ENCODE measurements at regions not wholly inside any gene's neighbourhood (a gene's known extent, or its start where the extent isn't known, plus 50 kb on each side); places are given as distances from the start of the nearest gene placed in this dataset.

DNA sequence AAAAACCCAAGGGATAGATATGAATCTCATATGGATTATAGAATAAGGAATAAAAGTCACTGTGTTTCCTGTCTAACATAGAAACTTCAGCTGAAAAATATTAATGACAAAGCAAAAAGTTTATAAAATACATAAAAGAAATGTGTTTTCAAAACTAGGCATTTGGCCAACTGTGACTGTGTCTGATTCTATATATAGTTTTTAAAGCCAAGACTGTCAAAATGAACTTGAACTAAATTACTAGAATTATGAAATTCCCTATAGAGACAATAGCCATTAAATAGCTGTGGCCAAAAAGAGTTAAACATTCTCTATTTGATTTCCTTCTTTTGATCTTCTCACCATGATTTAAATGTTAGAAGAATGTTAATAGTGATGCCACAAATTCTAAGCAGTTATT is 311.2 kb upstream of the SEMA3D start:
- DNase-seq: peak; percentile 31

DNA sequence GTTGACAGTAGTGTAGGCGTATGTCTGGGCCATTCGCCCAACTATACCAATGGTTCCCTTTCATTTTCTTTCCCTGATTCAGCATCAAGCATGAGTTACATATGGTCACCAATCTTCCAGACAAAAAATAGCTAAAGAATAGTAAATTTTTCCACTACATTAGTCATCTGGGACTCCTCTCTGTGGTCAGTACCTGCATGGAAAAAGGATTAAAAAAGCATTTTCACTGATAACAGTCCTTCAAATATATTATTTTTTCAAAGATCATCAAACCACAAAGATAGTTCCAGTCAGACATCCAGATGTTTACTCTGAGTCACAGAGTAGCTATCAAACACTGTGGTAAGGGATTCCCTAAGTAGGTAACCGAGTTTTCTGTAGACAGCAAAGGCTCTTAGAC is 302.6 kb upstream of the SEMA3D start:
- no peak for DNase-seq

DNA sequence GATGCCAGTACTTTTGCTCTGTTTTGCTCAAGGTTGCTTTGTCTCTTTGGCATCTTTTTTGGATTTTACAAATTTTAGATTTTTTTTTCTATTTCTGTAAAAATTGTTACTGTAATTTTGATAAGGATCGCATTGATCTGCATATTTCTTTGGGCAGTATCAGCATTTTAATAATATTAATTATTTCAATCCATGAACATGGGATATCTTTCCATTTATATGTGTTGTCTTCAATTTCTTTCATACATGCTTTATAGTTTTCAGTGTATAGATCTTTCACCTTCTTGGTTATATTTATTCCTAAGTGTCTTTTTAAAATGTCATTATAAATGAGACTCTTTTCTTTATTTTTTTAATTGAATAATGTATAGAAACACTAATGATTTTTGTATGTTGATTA is 301.6 kb upstream of the SEMA3D start:
- DNase-seq: no peak

DNA sequence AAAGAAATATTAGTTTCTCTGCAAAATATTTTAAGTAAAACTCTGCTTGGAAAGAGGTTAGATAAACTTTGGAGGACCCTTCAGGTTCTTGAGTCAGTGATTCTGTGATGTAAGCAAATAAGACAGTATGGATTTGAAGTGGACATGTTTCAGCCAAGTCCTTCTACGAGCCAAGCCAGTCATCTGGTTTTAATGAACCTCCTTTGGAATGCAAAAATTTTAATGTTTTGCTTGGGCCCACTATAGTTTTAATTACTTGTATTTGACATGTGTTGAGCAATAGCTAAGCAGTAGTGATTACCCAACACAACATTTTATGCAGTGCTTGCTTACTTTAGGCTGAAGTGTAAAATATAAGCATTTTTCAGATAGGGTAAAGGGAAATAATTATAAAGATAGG is 296.3 kb upstream of the SEMA3D start:
- no peak for DNase-seq

DNA sequence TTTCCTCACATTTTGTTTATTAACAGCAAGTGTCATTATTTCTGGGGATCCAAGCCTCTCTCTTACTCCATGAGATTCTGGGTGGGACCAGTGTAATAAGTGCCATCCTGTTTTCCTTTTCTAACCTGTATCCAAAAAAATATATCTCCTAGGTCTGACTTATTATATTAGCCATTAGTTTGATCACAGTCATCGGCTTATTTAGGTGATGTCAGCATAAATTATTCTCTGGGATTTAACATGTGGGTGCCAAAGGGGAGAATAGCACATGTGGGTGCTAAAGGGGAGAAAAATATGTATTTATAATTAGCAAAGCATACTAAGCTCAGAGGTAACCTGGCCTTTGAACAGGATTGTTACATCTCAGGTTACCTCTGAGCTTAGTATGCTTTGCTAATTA is 293.8 kb upstream of the SEMA3D start:
- no peak for DNase-seq

DNA sequence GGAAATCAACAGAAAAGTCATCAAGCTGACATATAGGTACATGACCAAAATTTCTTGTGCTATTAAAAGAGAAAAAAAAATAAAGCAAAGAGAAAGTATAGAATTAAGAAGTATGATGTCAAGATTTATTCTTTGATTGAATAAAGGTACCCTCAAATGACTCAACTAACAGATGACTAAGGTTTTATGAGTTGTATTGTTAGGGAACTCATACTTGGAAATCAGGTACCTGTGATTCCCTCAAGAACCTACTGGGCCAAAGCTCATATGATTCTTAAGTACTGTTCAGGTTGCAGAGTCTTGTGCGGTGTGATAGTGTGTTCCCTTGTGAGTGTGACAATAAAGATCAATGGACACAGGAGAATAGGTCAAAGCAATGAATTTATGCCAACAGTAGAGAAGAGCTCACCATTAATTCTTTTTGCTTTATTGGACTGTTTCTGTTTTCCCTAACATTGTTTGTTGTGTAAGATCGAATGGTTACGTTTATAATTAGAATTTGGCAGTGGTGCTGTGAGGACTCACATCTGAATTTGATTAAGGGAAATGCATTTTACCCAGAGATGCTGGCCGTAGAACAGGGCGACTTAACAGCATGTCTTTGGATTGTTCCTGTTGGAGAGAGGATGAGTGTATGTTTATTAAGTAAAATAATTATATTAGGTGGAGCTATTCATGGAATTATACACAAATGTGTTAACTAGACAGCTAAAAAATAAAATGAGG is 293.2 kb upstream of the SEMA3D start:
- DNase-seq: no peak

DNA sequence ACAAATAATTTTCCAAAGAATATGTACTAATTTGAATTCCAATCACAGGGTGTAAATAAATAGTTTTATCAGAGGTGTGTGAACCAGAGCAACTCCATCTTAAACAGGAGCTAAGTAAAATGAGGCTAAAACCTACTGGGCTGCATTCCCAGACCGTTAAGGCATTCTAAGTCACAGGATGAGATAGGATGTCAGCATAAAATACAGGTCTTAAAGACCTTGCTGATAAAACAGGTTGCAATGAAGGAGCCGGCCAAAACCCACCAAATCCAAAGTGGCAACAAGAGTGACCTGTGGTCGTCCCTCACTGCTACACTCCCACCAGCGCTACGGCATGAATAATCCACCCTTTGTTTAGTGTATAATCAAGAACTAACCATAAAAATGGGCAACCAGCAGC is 291.7 kb upstream of the SEMA3D start:
- no peak for DNase-seq

DNA sequence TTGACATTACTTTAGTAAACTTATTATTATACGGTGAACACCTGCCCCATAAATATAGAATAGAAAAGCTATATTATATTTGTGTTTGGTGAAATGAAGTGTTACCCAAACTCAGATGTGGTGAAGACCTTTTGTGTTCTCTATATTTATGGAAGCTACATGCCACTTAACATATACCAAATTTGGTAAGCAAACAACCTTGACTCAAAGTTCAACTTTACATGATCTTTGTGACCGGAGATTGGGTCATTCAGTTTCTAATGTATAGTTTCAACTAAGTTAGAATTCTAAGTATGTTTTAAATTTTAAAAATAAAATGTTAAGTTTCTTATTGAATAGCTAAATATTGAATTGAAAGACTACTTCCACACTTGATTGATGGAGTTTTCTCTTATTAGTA is 288.6 kb upstream of the SEMA3D start:
- no peak for DNase-seq

DNA sequence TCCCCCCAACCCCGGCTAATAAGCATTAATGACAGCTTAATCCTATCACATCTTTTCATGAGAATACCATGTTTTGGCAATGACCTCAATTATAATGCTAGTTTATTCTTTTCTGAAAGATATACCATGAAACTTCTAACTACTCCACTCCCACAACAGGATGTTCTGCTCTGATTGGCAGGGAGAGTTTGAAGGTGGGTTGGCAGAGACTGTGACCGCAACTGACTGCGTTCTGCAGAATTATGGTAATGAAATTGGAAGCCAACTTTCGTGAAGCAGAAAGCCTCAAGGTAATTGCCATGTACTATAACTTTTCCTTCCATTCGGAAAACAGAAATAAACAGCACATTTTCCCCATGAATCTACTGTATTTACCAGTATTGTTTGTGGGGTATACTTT is 288.2 kb upstream of the SEMA3D start:
- DNase-seq: no peak

DNA sequence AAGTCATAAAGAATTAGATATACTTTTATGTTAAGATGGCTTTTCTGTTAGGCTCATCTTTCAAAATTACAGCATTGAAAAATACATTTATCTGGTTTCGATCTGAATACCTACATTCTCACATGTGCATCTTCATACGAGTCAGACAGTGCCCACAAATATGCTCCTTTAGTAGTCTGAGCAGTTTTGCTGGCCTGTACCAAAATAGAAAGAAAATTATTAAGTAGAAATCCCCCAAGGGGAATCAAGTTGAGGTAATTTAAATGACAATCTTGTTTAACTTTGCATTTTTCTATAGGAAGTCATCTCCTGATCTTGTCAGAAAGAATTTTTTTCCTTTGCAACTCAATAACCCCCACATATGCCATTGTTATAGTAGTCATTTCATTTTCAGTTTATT is 287.4 kb upstream of the SEMA3D start:
- no peak for DNase-seq

DNA sequence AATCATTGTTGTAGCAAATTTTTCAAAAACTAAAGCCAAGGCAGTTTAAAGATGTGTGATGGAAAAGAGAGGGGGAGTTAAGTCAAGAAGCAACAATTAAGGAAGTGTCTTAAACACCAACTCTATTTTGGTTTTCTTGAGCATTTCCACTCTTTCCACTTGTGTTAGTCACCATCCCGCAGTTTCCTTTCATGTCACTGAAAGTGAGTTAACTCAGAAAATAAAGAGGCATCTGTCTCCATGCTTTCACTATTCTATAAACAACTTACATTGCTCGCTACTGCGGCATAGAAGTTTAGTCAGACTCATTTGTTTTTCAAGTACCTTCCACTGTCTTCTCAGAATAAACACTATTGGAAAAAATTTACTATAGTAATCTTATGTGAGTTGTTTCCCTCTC is 284.9 kb upstream of the SEMA3D start:
- no peak for DNase-seq

DNA sequence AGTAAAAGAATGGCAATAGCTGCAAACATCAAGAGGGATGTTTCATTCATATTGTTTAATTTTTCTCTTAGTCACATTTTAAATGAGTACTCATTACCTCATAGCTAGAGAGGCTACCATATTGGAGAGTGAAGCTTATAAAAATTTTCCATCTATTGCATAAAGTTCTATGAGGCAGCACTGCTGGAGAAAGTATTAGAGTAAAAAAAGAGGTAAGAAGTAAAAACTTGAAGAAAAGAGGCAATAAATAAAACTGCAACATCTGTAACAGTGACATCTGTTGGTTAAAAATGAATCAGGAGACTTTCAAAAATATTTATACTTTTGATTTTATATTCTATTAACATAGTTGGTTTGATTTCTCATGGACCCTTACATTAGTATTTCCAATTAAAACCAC is 284.5 kb upstream of the SEMA3D start:
- DNase-seq: no peak

DNA sequence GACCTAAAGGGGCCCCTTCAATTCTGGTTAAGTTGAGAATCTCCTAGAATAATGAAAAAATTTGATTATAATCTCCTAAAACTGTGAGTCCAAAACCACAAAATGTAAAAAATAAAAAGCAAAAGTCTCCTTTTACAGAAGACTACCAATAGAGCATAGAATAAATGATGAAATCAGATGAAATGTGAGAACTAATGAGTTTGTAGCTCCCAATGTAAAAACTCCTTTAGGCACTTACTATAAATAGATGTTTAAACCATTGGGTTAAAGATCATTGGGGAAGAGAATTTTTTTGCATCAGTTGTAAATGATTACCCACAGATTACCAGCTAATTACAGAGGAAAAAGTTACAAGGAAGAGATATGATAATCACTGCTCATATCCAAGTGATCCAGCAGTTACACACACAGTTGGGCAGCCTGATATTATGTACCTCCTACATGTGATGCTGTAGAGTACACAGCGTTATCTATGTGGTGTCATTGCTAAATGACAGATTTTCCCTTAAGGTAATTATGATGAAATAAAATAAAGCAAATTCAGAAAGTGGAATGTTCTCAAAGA is 282.7 kb upstream of the SEMA3D start:
- DNase-seq: no peak

DNA sequence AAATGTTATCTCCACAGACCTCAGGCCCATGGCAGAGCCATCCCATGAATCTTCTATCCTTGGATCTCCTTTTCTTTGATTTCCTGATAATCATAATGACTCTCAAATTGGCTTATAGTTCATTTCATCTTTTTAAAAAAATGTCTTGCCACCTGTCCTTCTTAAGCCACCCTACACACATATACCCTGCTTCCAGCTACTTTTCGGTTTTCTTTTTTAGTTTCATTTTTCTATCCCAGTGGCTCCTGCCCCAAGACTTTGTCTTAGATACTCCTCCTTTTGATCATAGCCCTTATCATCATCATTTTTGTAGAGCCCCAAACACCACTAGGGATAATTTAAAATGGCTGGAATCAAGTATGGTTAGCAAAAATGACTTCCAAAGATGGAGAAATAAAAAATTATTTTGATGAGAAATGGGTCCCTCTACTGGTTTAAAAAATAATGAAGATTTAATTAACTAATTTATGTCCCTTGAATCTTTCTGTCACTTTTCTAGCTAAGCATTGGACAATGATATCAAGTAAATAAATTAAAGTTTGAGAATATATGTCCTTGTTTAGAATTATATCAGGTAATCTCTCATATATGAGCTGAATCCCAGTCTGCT is 277.3 kb upstream of the SEMA3D start:
- no peak for DNase-seq

DNA sequence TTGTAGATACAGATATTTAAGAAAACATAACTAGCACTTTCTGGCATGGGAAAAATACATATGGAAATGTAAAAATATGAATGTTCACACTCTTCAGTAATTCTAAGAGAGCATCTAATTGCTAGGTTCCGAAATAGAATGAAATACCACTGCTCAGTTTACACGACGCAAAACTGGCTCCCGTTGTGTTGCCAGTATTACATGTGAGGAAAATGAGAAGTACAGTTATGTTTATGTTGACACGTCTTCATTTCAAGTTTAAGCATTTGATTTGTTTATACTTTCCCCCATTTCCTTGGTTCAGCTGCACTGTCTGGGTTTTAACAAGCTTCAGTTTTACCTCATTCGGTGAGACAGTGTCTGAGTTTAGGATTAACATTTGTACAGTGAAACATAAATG is 275.8 kb upstream of the SEMA3D start:
- DNase-seq: no peak

DNA sequence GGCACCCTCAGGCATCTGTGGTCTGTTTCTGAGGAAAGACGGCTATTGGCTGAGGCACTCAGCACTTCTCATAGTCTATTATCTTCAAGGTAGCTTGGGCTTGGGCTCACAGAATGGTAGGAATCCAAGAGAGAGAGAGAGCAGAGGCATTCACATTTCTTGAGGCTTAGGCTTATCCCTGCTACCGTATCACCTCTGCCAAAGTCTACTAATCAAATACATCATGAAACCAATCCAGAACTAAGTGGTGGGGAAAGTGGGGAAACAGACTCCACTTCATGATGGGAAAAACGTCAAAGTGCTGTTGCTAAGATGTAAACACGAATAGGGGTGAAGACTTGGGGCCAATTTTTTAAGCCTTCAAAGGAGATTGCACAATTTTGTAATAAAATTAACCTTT is 271.1 kb upstream of the SEMA3D start:
- DNase-seq: no peak

DNA sequence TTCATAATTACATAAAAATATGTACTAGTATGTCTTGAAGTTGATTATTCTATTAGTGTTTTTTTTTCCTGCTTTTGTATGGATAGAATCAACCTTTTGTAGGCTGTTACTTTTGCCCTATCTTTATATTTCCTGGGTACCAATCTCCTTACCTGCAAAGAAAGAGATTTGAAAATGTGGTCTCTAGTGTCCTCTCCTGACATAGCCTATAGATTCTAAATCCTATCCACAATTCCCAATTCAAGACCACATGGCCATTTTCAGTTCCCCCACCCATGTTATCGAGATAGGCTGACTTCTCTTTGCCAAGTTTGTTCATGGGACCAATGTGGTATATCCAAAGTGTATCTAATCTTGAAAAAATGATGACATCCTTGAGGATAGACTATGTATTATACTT is 269.4 kb upstream of the SEMA3D start:
- no peak for DNase-seq

DNA sequence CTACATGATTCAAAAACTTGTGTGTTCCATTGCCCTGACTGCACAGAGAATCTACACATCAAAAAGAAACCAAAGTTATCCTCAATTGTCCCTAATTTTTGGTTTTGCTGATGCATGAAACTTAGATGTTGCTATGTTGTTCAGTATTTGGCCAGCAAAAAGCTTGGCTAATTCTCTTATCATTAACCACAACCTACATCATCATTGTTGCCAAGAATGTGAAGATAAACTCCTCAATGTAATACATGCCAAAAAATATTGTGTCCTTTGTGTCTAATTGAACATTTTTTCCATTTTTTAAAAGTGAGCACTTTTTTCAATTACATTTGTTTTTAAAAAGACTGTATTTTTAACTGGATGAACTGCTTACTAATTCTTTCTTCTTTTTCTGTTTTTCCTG is 268.0 kb upstream of the SEMA3D start:
- no peak for DNase-seq

DNA sequence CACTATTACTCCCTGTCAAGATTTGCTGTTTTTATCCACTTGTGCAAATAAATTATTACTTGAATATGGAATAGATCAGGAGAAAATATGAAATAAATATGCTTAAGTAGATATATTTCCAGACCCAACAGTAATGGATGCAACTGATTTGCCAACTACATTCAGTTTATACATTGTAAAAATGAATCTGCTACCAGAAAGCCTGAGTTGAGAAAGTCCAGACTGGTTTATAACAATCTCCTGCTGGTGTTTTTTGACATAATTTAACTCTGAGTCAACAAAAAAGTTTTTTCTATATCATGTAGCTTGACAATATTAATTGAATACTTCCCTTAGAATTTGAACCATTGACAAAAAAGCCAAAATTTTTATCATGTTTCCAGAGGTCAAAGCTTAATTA is 265.8 kb upstream of the SEMA3D start:
- DNase-seq: no peak

DNA sequence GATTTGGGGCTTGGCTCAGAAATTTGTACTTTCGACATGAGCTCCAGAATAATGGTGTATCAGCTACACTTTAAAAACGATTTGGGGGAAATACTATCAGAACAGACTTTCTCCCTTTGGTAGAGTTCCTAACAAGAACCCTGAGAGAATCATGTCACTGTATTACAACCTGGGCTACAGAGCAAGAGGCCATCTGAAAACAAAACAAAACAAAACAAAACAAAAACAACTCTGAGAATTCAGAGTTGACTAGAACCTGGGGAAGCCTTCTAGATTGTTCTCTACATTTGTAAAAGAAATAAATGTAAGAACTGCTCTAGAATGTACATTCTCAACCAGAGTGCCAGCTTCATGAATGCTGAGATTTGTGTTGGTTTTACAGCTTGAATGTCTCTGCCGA is 262.6 kb upstream of the SEMA3D start:
- no peak for DNase-seq

DNA sequence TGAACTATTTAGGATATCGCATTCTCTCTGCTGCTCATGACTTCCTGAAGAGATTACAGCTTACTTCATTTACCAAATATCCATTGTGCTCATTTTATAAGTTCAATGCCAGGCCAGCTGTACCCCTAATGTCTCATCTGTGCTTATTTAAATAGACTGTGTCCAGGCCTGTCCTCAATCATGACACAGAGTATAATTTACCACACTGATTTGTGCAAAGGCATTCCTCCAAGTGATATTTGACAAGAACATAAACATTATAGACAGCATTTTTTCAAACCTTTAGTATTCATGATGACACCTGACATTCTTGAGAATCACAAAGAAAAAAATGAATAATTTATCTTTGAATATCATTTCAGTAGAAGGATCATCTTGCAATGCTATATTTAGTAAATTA is 260.1 kb upstream of the SEMA3D start:
- DNase-seq: no peak

DNA sequence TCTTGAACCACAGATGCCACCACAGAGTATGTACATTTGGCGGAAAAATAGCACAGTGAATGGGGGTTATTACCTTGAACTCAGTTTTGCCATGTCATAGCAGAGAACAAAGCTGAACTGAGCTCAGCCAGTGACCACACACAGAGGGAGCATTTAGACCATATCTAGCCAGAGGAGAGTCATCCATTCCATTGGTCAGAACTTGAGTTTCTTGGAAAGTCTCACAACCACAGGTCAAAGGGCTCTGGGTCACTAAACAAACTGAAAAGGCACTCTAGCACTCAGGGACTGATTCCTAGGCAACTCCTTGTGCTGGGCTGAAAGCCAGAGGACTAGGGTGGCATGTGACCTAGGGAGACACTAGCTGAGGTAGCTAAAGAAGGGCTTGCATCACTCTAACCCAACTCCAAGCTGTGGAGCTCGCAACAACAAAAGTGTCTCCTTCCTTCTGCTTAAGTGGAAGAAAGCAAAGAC is 239.7 kb upstream of the SEMA3D start:
- DNase-seq: no peak

DNA sequence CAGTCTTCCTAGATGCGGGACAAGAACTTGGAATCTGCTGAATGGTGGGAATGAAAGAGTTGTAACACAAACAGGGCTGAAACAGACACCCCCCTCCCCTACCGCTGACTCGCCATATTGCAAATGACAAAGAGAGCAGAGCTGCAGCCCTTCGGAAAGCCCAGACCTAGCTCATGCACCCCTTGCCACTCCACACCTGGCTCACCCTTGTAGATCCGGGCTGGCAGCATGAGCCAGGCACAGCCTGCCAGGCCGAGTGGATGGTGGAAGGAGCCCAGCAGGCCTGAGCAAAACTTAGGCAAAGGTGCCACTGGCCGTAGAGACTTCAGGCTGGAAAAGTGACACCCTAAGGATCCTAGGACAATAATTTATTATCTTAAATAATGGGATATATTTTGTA is 237.4 kb upstream of the SEMA3D start:
- no peak for DNase-seq
